MM.1S (cell line): ENCODE measurements at regions not wholly inside any gene's neighbourhood (a gene's known extent, or its start where the extent isn't known, plus 50 kb on each side); places are given as distances from the start of the nearest gene placed in this dataset.

Source experiments
- EZH2phosphoT487 ChIP-seq: fragments of 300-600 bp; sonication (generic); IDR thresholded peaks from 2 replicates; pipeline ENCODE4 v1.6.1; 2018; ENCODE audit warnings: antibody characterized with exemption, low read length
- TF ChIP-seq, protein P1 (sequence below): fragments of 300-600 bp; sonication (generic); IDR thresholded peaks from 2 replicates; pipeline ENCODE4 v1.5.1; 2016; ENCODE audit warnings: antibody characterized with exemption, low read length, mixed read lengths

DNA sequence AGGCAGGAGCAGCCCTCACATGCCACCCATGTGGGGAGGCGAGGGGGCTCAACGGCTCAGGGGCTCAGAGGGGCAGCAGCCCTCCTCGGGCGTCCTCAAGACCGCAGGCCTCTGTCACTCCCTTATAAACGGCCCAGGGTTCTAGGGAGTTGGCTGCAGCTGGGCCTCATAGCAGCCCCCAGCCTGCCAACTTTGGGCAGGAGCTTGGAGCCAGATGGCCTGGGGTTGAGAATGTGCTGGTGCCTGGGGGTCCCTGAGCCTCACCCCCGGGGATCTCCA is 51.0 kb upstream of the RNU6ATAC start:
- TF ChIP-seq, protein P1, sequence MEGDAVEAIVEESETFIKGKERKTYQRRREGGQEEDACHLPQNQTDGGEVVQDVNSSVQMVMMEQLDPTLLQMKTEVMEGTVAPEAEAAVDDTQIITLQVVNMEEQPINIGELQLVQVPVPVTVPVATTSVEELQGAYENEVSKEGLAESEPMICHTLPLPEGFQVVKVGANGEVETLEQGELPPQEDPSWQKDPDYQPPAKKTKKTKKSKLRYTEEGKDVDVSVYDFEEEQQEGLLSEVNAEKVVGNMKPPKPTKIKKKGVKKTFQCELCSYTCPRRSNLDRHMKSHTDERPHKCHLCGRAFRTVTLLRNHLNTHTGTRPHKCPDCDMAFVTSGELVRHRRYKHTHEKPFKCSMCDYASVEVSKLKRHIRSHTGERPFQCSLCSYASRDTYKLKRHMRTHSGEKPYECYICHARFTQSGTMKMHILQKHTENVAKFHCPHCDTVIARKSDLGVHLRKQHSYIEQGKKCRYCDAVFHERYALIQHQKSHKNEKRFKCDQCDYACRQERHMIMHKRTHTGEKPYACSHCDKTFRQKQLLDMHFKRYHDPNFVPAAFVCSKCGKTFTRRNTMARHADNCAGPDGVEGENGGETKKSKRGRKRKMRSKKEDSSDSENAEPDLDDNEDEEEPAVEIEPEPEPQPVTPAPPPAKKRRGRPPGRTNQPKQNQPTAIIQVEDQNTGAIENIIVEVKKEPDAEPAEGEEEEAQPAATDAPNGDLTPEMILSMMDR = no peak
- no peak for TF ChIP-seq EZH2phosphoT487
